HUES64 (cell line): ENCODE measurements at regions not wholly inside any gene's neighbourhood (a gene's known extent, or its start where the extent isn't known, plus 50 kb on each side); places are given as distances from the start of the nearest gene placed in this dataset.
"Not testable (repeated sequence)": the region's sequence is repeated elsewhere in the genome, so short reads cannot be mapped to it uniquely, and the experiment has no call there.

Experiments used
- H3K27ac ChIP-seq: 2 replicates; pipeline ENCODE4 v1.7.0; 2013; ENCODE audit warnings: low read depth, low read length, inconsistent platforms
- H3K27me3 ChIP-seq: 2 replicates; pipeline ENCODE4 v1.6.1; 2013; ENCODE audit warnings: mild to moderate bottlenecking, low read length; ENCODE audit not compliant: insufficient read depth
- H3K36me3 ChIP-seq: 2 replicates; pipeline ENCODE4 v1.6.1; 2013; ENCODE audit warnings: mild to moderate bottlenecking, low read length; ENCODE audit not compliant: insufficient read depth
- H3K4me1 ChIP-seq: 2 replicates; pipeline ENCODE4 v1.6.1; 2013; ENCODE audit warnings: mild to moderate bottlenecking, low read length, moderate library complexity; ENCODE audit not compliant: insufficient read depth
- H3K4me3 ChIP-seq: 2 replicates; pipeline ENCODE4 v1.5.1; 2013; ENCODE audit warnings: mild to moderate bottlenecking, low read length, moderate library complexity
- H3K9ac ChIP-seq: 2 replicates; pipeline ENCODE4 v1.6.1; 2013; ENCODE audit warnings: mild to moderate bottlenecking, low read depth, low read length
- H3K9me3 ChIP-seq: 2 replicates; pipeline ENCODE4 v1.6.1; 2013; ENCODE audit warnings: low read depth, low read length; ENCODE audit not compliant: insufficient read depth
- WGBS: fragments of 150-250, 120-280 bp; methylation state at CpG from one replicate; pipeline ENCODE4 v1.1.7; 2013; ENCODE audit warnings: missing lambda C conversion rate; 5-methylcytosine and 5-hydroxymethylcytosine counted together

- H3K27me3 ChIP-seq, H3K4me1 ChIP-seq, H3K27ac ChIP-seq, H3K9ac ChIP-seq, H3K4me3 ChIP-seq, H3K36me3 ChIP-seq, H3K9me3 ChIP-seq: not testable (repeated sequence)
- 91% methylated on average over 13 of the region's 13 CpGs for WGBS
These were observed 93.3 kb downstream of the ANKRD30BL start for GRCh38 chr2:132068407-132068806.

GRCh38 chr2:132065391-132065790, 96.4 kb downstream of the ANKRD30BL start:
- not testable (repeated sequence) for H3K36me3 ChIP-seq, H3K27ac ChIP-seq, H3K4me3 ChIP-seq, H3K27me3 ChIP-seq, H3K9me3 ChIP-seq, H3K9ac ChIP-seq, H3K4me1 ChIP-seq
- 67% methylated on average over 1 of the region's 2 CpGs for WGBS

DNA sequence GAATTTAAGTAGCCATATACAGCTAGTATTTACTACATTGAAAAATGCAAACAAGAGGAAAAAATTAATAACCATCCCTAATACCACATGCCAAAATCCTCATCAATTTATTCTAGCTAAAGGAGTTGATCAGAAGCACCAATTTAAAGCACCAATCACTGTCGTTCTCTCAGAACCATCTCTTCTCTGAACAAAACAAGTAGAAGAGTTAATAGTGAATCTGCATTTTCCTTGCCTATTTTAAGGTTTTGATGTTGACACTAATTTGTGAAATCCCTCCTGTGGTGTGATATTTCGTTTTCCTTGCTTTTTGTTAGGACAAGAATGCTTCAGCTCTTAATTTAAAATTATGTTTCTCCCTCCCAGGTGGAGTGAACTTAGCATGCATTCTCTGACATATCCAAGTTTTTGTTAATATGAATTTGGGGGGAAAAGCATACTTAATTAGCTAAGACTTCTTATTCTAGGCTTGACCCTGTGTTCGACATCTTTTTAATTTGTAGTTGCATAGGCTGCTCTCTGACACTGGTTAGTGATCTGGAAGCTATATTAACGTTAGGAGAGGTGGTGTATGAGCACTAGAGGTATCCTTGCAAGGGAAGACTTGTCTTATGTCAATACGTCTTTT, 122.0 kb downstream of the ANKRD30BL start:
- not testable (repeated sequence) for H3K9ac ChIP-seq, H3K36me3 ChIP-seq, H3K9me3 ChIP-seq, H3K4me3 ChIP-seq, H3K4me1 ChIP-seq, H3K27ac ChIP-seq
- WGBS, result 70% methylated on average over 4 of the region's 5 CpGs
- H3K27me3 ChIP-seq, result peaks cover 40% of the 10 kb centered on the region

DNA sequence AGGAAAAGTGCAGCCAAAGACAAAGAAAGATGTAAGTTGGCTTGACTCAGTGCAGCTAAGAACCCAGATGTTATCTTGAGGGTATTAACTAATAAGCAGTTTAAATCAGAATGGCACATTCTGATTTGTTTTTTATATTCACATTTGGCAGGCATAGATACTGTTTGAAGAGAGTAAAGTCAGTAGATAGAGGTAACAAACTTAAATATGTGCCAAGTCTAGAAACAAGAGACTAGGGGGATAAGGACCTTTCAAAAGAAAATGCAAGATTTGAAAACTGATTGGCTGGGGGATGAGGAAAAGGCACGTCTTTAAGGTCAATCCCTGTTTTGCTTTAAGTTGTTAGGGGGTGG, 122.9 kb downstream of the ANKRD30BL start:
- not testable (repeated sequence) for H3K27ac ChIP-seq, H3K9me3 ChIP-seq, H3K9ac ChIP-seq, H3K4me1 ChIP-seq, H3K36me3 ChIP-seq
- Histone ChIP-seq H3K4me3 (peak overlapping the region; percentile 64), H3K27me3 (peaks cover 40% of the 10 kb centered on the region)
- WGBS, result 21% methylated on average over 1 of the region's 1 CpG

- Histone ChIP-seq H3K27ac (no peak overlapping the region), H3K27me3 (peaks cover 40% of the 10 kb centered on the region), H3K36me3 (no peaks in the 10 kb centered on the region), H3K9me3 (no peaks in the 10 kb centered on the region), H3K4me3 (peak overlapping the region; percentile 64), H3K9ac (peak overlapping the region; percentile 63), H3K4me1 (no peaks in the 10 kb centered on the region)
- 2% methylated on average over 78 of the region's 84 CpGs for WGBS
These were observed 123.4 kb downstream of the ANKRD30BL start for GRCh38 chr2:132038179-132038882.

DNA sequence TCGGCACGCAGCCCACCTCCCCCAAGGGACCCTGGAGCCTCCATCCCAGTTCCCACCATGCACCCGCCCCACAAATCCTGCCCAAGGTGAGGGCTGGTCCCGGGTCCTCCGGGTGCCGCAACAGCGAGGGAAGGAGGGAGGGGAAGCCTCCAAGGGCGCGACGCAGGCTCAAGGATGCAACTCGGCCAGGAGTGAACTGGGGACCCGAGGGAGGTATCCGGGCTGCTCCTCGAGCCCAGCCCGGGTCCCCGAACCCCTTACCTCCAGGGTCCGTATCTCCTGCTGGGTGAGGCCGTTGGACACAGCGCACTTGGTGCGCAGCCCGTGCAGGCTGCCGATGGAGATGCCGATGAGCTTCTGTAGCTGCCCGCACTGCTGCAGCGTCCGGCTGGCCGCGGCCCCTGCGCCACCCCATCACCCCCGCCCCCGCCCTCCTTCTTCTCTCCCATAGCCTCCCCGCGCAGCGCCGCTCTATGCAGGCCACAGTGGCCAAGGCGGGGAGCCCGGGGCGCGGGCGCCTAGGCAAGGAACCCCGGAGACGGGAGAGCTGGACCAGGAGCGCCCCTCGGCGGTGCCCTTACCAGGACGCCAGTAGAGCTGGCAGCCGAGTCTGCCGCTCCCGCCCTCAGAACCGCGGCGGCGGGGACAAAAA, 124.1 kb downstream of the ANKRD30BL start:
- H3K4me3 ChIP-seq, result peak overlapping the region; percentile 64
- peak overlapping the region; percentile 63 for H3K9ac ChIP-seq
- no peak overlapping the region for H3K27ac ChIP-seq
- H3K4me1 ChIP-seq, result no peaks in the 10 kb centered on the region
- H3K27me3 ChIP-seq, result peaks cover 40% of the 10 kb centered on the region
- WGBS, result 6% methylated on average over 44 of the region's 53 CpGs
- H3K9me3 ChIP-seq, result no peaks in the 10 kb centered on the region
- H3K36me3 ChIP-seq, result no peaks in the 10 kb centered on the region

DNA sequence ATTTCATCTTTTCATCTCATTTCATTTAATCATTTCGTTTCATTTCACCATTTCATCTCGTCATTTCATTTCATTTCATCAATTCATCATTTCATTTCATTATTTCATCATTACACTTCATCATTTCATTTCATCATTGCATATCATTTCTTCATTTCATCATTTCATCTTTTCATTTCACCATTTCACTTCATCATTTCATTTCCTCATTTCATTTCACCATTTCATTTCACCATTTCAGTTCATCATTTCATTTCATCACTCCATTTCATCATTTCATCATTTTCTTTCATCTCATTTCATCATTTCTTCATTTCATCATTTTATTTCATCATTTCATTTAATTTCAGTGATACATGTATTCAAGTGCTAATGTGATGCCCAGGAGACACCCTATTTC, 127.1 kb downstream of the ANKRD30BL start:
- Histone ChIP-seq H3K27ac (no peak overlapping the region), H3K27me3 (peaks cover 34% of the 10 kb centered on the region), H3K9ac (no peak overlapping the region), H3K4me1 (no peaks in the 10 kb centered on the region), H3K36me3 (no peaks in the 10 kb centered on the region), H3K9me3 (no peaks in the 10 kb centered on the region), H3K4me3 (no peak overlapping the region)
- WGBS, result 40% methylated on average over 2 of the region's 2 CpGs

- Histone ChIP-seq H3K27me3 (peaks cover 27% of the 10 kb centered on the region), H3K4me3 (no peak overlapping the region), H3K9ac (no peak overlapping the region), H3K36me3 (no peaks in the 10 kb centered on the region), H3K4me1 (no peaks in the 10 kb centered on the region), H3K27ac (no peak overlapping the region), H3K9me3 (no peaks in the 10 kb centered on the region)
- 67% methylated on average over 2 of the region's 2 CpGs for WGBS
These were observed 127.8 kb downstream of the ANKRD30BL start for GRCh38 chr2:132033949-132034348.

DNA sequence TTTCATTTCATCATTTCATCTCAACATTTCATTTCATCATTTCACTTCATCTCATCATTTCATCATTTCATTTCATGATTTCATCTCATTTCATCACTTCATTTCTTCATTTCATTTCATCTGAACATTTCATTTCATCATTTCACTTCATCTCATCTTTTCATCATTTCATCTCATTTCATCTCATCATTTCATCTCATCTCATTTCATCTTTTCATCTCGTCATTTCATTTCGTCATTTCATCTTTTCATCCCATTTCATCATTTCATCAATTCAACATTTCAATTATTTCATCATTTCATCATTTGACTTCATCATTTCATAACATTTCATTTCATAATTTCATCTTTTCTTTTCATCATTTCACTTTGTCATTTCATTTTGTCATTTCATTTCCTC, 128.4 kb downstream of the ANKRD30BL start:
- H3K27ac ChIP-seq, result no peak overlapping the region
- no peak overlapping the region for H3K9ac ChIP-seq
- H3K4me1 ChIP-seq, result no peaks in the 10 kb centered on the region
- H3K4me3 ChIP-seq, result no peak overlapping the region
- peaks cover 22% of the 10 kb centered on the region for H3K27me3 ChIP-seq
- 89% methylated on average over 2 of the region's 2 CpGs for WGBS
- H3K9me3 ChIP-seq, result no peaks in the 10 kb centered on the region
- no peaks in the 10 kb centered on the region for H3K36me3 ChIP-seq

GRCh38 chr2:132012046-132012445, 149.7 kb downstream of the ANKRD30BL start:
- H3K4me3 ChIP-seq, H3K36me3 ChIP-seq, H3K27ac ChIP-seq, H3K9me3 ChIP-seq, H3K9ac ChIP-seq, H3K4me1 ChIP-seq: not testable (repeated sequence)
- WGBS, result no CpG with 5 or more reads among the region's 1 CpG
- peaks cover 38% of the 10 kb centered on the region for H3K27me3 ChIP-seq

DNA sequence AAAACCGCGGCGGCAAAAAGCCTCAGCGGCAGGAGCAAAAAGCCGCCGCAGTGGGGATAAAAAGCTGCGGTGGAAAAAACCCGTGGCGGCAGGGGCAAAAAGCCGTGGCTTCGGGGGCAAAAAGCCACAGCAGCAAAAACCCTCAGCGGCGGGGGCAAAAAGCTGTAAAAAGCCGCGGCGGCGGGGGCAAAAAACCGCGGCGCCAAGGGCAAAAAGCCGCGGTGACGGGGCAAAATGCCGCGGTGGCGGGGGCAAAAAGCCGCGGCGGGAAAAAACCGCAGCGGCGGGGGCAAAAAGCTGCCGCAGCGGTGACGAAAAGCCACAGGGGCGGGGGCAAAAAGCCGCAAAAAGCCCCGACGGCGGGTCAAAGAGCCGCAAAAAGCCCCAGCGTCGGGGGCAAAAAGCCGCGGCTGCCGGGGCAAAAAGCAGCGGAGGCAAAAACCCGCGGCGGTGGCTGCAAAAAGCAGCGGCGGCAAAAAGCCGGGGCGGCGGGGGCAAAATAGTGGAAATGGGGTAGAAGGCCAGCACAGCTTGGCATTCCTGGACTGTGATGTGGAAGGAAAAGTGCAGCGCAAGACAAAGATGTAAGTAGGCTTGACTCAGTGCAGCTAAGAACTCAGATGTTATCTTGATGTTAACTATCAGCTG, 151.8 kb downstream of the ANKRD30BL start:
- H3K9me3 ChIP-seq, result no peaks in the 10 kb centered on the region
- peak overlapping the region; percentile 51 for H3K4me3 ChIP-seq
- no peak overlapping the region for H3K27ac ChIP-seq
- 11% methylated on average over 56 of the region's 56 CpGs for WGBS
- H3K9ac ChIP-seq, result peak overlapping the region; percentile 36; the same call in 1 of the 2 replicates
- H3K36me3 ChIP-seq, result no peaks in the 10 kb centered on the region
- peaks cover 38% of the 10 kb centered on the region for H3K27me3 ChIP-seq
- H3K4me1 ChIP-seq, result no peaks in the 10 kb centered on the region
